ENCODE measurements at regions not wholly inside any gene's neighbourhood (a gene's known extent, or its start where the extent isn't known, plus 50 kb on each side); places are given as distances from the start of the nearest gene placed in this dataset.

GRCh38 chr16:64412578-64413280 is 709.1 kb downstream of the CDH11 start:
- Histone ChIP-seq H3K27ac (no peak overlapping the region), H3K9me3 (no peaks in the 10 kb centered on the region), H3K4me3 (no peak overlapping the region), H3K4me1 (no peaks in the 10 kb centered on the region), H3K36me3 (no peaks in the 10 kb centered on the region), H3K27me3 (no peaks in the 10 kb centered on the region)
- TF ChIP-seq CTCF (IDR thresholded peaks at IDR 0.05): no peak
- no peak for TF ChIP-seq POLR2A (IDR thresholded peaks at IDR 0.05)
- intact Hi-C loops (cut with DNase I; ENCODE audit: low total_unique reads): no loop called here
- DNase-seq: no peak

GRCh38 chr16:64410306-64410705 is 711.6 kb downstream of the CDH11 start:
- no peak for DNase-seq
- Histone ChIP-seq H3K9me3 (no peaks in the 10 kb centered on the region), H3K27ac (peak overlapping the region; percentile 18 to 62), H3K4me3 (no peak overlapping the region), H3K36me3 (no peaks in the 10 kb centered on the region), H3K27me3 (no peaks in the 10 kb centered on the region), H3K4me1 (no peaks in the 10 kb centered on the region)
- no peak for TF ChIP-seq POLR2A (IDR thresholded peaks at IDR 0.05)
- no peak for TF ChIP-seq CTCF (IDR thresholded peaks at IDR 0.05)
- intact Hi-C loops (cut with DNase I; ENCODE audit: low total_unique reads): no loop called here

GRCh38 chr16:64409783-64410210 is 712.1 kb downstream of the CDH11 start:
- Histone ChIP-seq H3K9me3 (no peaks in the 10 kb centered on the region), H3K4me3 (no peak overlapping the region), H3K27ac (peak overlapping the region; percentile 18 to 62), H3K4me1 (no peaks in the 10 kb centered on the region), H3K27me3 (no peaks in the 10 kb centered on the region), H3K36me3 (no peaks in the 10 kb centered on the region)
- DNase-seq: peak; percentile 18 to 58
- intact Hi-C loops (cut with DNase I; ENCODE audit: low total_unique reads): no loop called here
- TF ChIP-seq POLR2A (IDR thresholded peaks at IDR 0.05) (no peak), CTCF (IDR thresholded peaks at IDR 0.05) (no peak)

- no peak overlapping the region for H3K4me3 ChIP-seq
- H3K9me3 ChIP-seq: no peaks in the 10 kb centered on the region
- no peaks in the 10 kb centered on the region for H3K36me3 ChIP-seq
- TF ChIP-seq POLR2A (IDR thresholded peaks at IDR 0.05): no peak
- no peak for TF ChIP-seq CTCF (IDR thresholded peaks at IDR 0.05)
- DNase-seq: no peak
- no peaks in the 10 kb centered on the region for H3K4me1 ChIP-seq
- intact Hi-C loops (cut with DNase I; ENCODE audit: low total_unique reads): no loop called here
- no peaks in the 10 kb centered on the region for H3K27me3 ChIP-seq
- H3K27ac ChIP-seq: no peak overlapping the region
Observed at GRCh38 chr16:64408699-64409098, 713.2 kb downstream of the CDH11 start.

GRCh38 chr16:64406770-64407181 is 715.1 kb downstream of the CDH11 start:
- Histone ChIP-seq H3K4me3 (no peak overlapping the region), H3K4me1 (no peaks in the 10 kb centered on the region), H3K27ac (no peak overlapping the region), H3K27me3 (no peaks in the 10 kb centered on the region), H3K9me3 (no peaks in the 10 kb centered on the region), H3K36me3 (no peaks in the 10 kb centered on the region)
- intact Hi-C loops (cut with DNase I; ENCODE audit: low total_unique reads): no loop called here
- DNase-seq: no peak
- TF ChIP-seq CTCF (IDR thresholded peaks at IDR 0.05): no peak
- TF ChIP-seq POLR2A (IDR thresholded peaks at IDR 0.05): no peak

Measured in uterus (tissue), 3 donors.